ENCODE measurements at regions not wholly inside any gene's neighbourhood (a gene's known extent, or its start where the extent isn't known, plus 50 kb on each side); places are given as distances from the start of the nearest gene placed in this dataset.

DNA sequence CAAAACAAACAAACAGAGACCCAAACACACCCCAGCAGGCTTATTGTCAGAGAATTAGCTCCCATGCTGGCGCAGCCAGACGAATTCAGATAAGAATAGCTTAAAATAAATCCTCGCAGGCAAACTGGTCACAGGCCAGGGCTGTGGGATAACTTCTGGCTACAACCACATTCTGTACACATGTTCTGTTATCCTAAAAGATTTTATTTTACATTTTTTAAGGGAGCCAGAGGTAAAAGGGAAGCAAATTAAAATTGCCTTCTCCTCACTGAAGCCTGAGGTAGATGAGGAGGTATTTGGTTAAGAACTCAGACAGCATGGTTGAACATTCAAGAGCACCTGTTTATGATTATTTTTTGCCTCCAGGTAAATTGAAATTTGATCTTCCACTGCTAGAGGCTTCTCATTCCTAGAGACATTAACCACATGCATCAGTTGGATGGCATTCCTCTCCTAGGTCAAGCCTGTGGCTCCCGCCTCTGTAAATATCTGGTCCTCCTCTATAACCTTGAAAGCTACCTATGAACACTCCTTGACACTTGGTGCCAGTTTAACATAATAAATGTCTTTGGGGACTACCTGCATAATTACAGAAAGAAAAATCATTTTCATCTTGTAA is 190.3 kb downstream of the SATB1 start:
- Mint-ChIP-seq H3K4me1 (peaks cover 46% of the 10 kb centered on the region), H3K36me3 (no peaks in the 10 kb centered on the region), H3K27ac (no peak overlapping the region), H3K4me3 (no peak overlapping the region; the same call in 1 of the 2 replicates), H3K27me3 (ENCODE audit: low read depth) (no peaks in the 10 kb centered on the region; the same call in 1 of the 2 replicates), H3K9me3 (no peaks in the 10 kb centered on the region)
- peak; percentile 34; the same call in 1 of the 2 replicates for ATAC-seq
- no peak for DNase-seq (ENCODE audit: low spot score)
- POLR2A ChIA-PET, result no interaction called here
- CTCF ChIA-PET, result no interaction called here
- TF ChIP-seq GTF2I (CRISPR knock-in tag; conservative IDR thresholded peaks at IDR 0.05), result no peak
- TF ChIP-seq, protein P1, sequence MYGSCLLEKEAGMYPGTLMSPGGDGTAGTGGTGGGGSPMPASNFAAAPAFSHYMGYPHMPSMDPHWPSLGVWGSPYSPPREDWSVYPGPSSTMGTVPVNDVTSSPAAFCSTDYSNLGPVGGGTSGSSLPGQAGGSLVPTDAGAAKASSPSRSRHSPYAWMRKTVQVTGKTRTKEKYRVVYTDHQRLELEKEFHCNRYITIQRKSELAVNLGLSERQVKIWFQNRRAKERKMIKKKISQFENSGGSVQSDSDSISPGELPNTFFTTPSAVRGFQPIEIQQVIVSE (CRISPR knock-in tag; IDR thresholded peaks at IDR 0.05; ENCODE audit: borderline replicate concordance), result no peak
- TF ChIP-seq TCF7 (CRISPR knock-in tag; IDR thresholded peaks at IDR 0.05; ENCODE audit: low read depth), result no peak
- no peak for TF ChIP-seq FOXJ3 (CRISPR knock-in tag; IDR thresholded peaks at IDR 0.05; ENCODE audit: borderline replicate concordance)
- TF ChIP-seq, protein P2, sequence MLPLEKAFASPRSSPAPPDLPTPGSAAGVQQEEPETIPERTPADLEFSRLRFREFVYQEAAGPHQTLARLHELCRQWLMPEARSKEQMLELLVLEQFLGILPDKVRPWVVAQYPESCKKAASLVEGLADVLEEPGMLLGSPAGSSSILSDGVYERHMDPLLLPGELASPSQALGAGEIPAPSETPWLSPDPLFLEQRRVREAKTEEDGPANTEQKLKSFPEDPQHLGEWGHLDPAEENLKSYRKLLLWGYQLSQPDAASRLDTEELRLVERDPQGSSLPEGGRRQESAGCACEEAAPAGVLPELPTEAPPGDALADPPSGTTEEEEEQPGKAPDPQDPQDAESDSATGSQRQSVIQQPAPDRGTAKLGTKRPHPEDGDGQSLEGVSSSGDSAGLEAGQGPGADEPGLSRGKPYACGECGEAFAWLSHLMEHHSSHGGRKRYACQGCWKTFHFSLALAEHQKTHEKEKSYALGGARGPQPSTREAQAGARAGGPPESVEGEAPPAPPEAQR (CRISPR knock-in tag; IDR thresholded peaks at IDR 0.05), result no peak
- no peak for TF ChIP-seq IRF2 (CRISPR knock-in tag; IDR thresholded peaks at IDR 0.05; ENCODE audit: borderline replicate concordance, low read depth)
- TF ChIP-seq, protein P3, sequence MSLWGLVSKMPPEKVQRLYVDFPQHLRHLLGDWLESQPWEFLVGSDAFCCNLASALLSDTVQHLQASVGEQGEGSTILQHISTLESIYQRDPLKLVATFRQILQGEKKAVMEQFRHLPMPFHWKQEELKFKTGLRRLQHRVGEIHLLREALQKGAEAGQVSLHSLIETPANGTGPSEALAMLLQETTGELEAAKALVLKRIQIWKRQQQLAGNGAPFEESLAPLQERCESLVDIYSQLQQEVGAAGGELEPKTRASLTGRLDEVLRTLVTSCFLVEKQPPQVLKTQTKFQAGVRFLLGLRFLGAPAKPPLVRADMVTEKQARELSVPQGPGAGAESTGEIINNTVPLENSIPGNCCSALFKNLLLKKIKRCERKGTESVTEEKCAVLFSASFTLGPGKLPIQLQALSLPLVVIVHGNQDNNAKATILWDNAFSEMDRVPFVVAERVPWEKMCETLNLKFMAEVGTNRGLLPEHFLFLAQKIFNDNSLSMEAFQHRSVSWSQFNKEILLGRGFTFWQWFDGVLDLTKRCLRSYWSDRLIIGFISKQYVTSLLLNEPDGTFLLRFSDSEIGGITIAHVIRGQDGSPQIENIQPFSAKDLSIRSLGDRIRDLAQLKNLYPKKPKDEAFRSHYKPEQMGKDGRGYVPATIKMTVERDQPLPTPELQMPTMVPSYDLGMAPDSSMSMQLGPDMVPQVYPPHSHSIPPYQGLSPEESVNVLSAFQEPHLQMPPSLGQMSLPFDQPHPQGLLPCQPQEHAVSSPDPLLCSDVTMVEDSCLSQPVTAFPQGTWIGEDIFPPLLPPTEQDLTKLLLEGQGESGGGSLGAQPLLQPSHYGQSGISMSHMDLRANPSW (CRISPR knock-in tag; conservative IDR thresholded peaks at IDR 0.05; ENCODE audit: low read depth), result no peak
- TF ChIP-seq ESRRA (CRISPR knock-in tag; IDR thresholded peaks at IDR 0.05; ENCODE audit: borderline replicate concordance), result no peak
- no peak for TF ChIP-seq NFYB (CRISPR knock-in tag; conservative IDR thresholded peaks at IDR 0.05; ENCODE audit: low read depth)
- no peak for TF ChIP-seq NFATC4 (CRISPR knock-in tag; IDR thresholded peaks at IDR 0.05)
- TF ChIP-seq NR3C1 (CRISPR knock-in tag; conservative IDR thresholded peaks at IDR 0.05; ENCODE audit: low read depth), result no peak
- no peak for TF ChIP-seq MYBL2 (CRISPR knock-in tag; IDR thresholded peaks at IDR 0.05)
- TF ChIP-seq, protein P4, sequence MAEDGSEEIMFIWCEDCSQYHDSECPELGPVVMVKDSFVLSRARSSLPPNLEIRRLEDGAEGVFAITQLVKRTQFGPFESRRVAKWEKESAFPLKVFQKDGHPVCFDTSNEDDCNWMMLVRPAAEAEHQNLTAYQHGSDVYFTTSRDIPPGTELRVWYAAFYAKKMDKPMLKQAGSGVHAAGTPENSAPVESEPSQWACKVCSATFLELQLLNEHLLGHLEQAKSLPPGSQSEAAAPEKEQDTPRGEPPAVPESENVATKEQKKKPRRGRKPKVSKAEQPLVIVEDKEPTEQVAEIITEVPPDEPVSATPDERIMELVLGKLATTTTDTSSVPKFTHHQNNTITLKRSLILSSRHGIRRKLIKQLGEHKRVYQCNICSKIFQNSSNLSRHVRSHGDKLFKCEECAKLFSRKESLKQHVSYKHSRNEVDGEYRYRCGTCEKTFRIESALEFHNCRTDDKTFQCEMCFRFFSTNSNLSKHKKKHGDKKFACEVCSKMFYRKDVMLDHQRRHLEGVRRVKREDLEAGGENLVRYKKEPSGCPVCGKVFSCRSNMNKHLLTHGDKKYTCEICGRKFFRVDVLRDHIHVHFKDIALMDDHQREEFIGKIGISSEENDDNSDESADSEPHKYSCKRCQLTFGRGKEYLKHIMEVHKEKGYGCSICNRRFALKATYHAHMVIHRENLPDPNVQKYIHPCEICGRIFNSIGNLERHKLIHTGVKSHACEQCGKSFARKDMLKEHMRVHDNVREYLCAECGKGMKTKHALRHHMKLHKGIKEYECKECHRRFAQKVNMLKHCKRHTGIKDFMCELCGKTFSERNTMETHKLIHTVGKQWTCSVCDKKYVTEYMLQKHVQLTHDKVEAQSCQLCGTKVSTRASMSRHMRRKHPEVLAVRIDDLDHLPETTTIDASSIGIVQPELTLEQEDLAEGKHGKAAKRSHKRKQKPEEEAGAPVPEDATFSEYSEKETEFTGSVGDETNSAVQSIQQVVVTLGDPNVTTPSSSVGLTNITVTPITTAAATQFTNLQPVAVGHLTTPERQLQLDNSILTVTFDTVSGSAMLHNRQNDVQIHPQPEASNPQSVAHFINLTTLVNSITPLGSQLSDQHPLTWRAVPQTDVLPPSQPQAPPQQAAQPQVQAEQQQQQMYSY (CRISPR knock-in tag; IDR thresholded peaks at IDR 0.05), result no peak
- no peak for TF ChIP-seq KAT7 (CRISPR knock-in tag; IDR thresholded peaks at IDR 0.05; ENCODE audit: borderline replicate concordance)
- TF ChIP-seq, protein P5, sequence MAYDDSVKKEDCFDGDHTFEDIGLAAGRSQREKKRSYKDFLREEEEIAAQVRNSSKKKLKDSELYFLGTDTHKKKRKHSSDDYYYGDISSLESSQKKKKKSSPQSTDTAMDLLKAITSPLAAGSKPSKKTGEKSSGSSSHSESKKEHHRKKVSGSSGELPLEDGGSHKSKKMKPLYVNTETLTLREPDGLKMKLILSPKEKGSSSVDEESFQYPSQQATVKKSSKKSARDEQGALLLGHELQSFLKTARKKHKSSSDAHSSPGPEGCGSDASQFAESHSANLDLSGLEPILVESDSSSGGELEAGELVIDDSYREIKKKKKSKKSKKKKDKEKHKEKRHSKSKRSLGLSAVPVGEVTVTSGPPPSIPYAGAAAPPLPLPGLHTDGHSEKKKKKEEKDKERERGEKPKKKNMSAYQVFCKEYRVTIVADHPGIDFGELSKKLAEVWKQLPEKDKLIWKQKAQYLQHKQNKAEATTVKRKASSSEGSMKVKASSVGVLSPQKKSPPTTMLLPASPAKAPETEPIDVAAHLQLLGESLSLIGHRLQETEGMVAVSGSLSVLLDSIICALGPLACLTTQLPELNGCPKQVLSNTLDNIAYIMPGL (CRISPR knock-in tag; IDR thresholded peaks at IDR 0.05), result no peak
- TF ChIP-seq GABPB1 (CRISPR knock-in tag; IDR thresholded peaks at IDR 0.05), result no peak
- TF ChIP-seq, protein P6, sequence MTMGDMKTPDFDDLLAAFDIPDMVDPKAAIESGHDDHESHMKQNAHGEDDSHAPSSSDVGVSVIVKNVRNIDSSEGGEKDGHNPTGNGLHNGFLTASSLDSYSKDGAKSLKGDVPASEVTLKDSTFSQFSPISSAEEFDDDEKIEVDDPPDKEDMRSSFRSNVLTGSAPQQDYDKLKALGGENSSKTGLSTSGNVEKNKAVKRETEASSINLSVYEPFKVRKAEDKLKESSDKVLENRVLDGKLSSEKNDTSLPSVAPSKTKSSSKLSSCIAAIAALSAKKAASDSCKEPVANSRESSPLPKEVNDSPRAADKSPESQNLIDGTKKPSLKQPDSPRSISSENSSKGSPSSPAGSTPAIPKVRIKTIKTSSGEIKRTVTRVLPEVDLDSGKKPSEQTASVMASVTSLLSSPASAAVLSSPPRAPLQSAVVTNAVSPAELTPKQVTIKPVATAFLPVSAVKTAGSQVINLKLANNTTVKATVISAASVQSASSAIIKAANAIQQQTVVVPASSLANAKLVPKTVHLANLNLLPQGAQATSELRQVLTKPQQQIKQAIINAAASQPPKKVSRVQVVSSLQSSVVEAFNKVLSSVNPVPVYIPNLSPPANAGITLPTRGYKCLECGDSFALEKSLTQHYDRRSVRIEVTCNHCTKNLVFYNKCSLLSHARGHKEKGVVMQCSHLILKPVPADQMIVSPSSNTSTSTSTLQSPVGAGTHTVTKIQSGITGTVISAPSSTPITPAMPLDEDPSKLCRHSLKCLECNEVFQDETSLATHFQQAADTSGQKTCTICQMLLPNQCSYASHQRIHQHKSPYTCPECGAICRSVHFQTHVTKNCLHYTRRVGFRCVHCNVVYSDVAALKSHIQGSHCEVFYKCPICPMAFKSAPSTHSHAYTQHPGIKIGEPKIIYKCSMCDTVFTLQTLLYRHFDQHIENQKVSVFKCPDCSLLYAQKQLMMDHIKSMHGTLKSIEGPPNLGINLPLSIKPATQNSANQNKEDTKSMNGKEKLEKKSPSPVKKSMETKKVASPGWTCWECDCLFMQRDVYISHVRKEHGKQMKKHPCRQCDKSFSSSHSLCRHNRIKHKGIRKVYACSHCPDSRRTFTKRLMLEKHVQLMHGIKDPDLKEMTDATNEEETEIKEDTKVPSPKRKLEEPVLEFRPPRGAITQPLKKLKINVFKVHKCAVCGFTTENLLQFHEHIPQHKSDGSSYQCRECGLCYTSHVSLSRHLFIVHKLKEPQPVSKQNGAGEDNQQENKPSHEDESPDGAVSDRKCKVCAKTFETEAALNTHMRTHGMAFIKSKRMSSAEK (CRISPR knock-in tag; IDR thresholded peaks at IDR 0.05; ENCODE audit: borderline replicate concordance), result no peak
- TF ChIP-seq ZNF219 (CRISPR knock-in tag; IDR thresholded peaks at IDR 0.05; ENCODE audit: borderline replicate concordance), result no peak
- TF ChIP-seq, protein P7, sequence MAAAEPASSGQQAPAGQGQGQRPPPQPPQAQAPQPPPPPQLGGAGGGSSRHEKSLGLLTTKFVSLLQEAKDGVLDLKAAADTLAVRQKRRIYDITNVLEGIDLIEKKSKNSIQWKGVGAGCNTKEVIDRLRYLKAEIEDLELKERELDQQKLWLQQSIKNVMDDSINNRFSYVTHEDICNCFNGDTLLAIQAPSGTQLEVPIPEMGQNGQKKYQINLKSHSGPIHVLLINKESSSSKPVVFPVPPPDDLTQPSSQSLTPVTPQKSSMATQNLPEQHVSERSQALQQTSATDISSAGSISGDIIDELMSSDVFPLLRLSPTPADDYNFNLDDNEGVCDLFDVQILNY (CRISPR knock-in tag; IDR thresholded peaks at IDR 0.05), result no peak

All from WTC11 (cell line).